ENCODE measurements at regions not wholly inside any gene's neighbourhood (a gene's known extent, or its start where the extent isn't known, plus 50 kb on each side); places are given as distances from the start of the nearest gene placed in this dataset.
A peak's percentile ranks its signal among the peaks of the same experiment; 100 is the strongest.
"Not testable (repeated sequence)": the region's sequence is repeated elsewhere in the genome, so short reads cannot be mapped to it uniquely, and the experiment has no call there.

GRCh38 chr2:196277002-196277401 lies 105.6 kb upstream of the STK17B start:
- DNase-seq (ENCODE audit: low read depth, low spot score), result no peak

DNA sequence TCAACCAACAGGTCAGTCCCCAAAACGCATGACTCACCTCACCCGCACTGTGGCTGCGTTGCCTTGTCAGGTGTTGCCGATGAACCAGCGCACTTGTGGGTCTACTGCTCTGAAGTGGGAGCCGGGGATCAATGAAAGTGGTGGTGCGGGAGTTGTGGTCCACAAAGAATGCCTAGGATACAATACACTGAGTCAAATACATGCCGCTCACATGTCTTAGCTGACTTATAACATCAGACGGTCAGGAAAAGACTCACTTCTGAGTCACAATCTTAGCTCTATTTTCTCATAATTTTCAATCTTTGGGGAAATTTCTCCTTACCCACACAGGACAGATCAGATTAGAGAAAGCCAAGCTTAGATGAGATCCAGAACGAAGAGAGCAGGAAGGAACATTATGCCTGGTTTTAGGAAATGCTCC lies 107.1 kb upstream of the STK17B start:
- peak; percentile 82 for DNase-seq (ENCODE audit: low read depth, low spot score)

GRCh38 chr2:196279541-196279940 lies 108.2 kb upstream of the STK17B start:
- no peak for DNase-seq (ENCODE audit: low read depth, low spot score)

GRCh38 chr2:196284144-196284844 lies 112.9 kb upstream of the STK17B start:
- no peak for DNase-seq (ENCODE audit: low read depth, low spot score)

- no peak for DNase-seq (ENCODE audit: low read depth, low spot score)
Observed at GRCh38 chr2:196284866-196285557, 113.6 kb upstream of the STK17B start.

DNA sequence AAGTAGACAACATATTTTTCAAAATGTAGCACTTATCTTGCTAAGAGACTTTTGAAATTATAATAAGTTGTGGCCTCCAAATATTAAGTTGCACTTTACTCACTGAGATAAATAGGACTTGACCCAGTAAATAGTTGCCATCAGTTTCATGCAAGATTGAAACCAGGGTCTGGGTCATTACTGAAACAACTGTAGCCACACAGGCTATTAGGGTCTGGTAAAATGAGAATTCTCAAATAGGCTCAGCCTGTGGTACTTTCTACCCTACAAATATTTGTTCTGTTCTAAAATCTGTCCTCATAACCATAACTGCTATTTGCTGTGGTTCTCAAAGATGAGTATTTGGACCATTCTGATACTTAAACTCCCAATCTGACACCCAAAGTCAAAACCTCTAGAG lies 115.4 kb upstream of the STK17B start:
- DNase-seq (ENCODE audit: low read depth, low spot score), result no peak

- DNase-seq (ENCODE audit: low read depth, low spot score), result no peak
Observed at GRCh38 chr2:196287523-196287922, 116.1 kb upstream of the STK17B start.

GRCh38 chr2:196288006-196288538 lies 116.7 kb upstream of the STK17B start:
- DNase-seq (ENCODE audit: low read depth, low spot score), result no peak

GRCh38 chr2:196289000-196289399 lies 117.6 kb upstream of the STK17B start:
- no peak for DNase-seq (ENCODE audit: low read depth, low spot score)

GRCh38 chr2:196290136-196290535 lies 118.8 kb upstream of the STK17B start:
- DNase-seq (ENCODE audit: low read depth, low spot score), result no peak

GRCh38 chr2:196290569-196290968 lies 119.2 kb upstream of the STK17B start:
- no peak for DNase-seq (ENCODE audit: low read depth, low spot score)

GRCh38 chr2:196291426-196291825 lies 120.0 kb upstream of the STK17B start:
- no peak for DNase-seq (ENCODE audit: low read depth, low spot score)

- no peak for DNase-seq (ENCODE audit: low read depth, low spot score)
Observed at GRCh38 chr2:196291873-196292800, 120.8 kb upstream of the STK17B start.

DNA sequence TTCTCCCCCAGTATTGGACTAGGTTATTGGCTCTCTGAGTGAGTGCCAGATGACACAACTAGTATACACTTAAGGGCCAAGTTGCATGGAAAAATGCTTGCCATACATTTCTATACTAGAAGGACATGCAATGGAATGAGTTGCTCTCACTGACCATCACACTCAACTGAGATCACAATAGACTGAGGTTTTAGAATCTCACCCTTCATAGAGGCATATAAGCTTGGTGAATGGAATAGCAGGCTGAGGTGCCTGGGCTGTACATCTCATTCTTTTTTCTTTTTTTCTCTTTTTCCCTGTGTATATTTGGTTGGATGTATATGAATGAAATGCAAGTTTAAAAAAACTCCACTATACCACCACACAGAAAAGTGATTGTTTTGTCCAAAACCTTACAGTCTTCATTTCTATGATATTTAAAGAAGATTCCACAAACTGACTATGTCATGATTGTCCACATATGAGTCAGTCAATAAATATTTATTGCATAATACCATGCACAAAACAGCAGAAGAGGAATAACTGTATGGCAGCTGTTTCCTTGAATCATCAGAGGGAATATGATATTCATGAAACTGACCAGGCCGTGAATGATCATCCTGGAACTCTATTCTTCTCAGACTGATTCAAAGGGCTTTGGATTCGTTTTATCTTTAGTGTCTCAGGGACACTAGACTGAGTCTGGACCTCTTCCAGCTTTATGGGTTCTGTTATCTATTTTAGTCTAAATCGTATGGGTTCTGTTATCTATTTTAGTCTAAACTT lies 122.6 kb upstream of the STK17B start:
- DNase-seq (ENCODE audit: low read depth, low spot score), result peak; percentile 60

DNA sequence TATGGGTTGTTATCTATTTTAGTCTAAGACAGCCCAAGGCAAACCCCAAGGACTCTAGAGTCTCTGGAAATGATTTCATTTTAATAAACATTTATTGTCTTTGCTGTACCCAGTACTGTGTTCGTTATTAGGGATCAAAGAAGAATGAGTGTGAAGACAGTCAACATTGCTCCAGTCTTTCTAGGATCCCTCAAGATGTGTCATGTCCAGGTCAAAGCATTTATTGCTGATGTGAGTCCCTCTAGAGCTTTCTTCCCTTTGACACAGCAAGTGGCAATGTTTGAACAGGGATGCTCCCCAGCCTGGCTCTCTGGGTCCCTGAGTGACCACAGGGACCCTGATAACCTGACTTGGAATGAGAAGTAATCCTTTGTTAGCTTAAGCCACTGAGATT lies 123.1 kb upstream of the STK17B start:
- DNase-seq (ENCODE audit: low read depth, low spot score), result no peak

DNA sequence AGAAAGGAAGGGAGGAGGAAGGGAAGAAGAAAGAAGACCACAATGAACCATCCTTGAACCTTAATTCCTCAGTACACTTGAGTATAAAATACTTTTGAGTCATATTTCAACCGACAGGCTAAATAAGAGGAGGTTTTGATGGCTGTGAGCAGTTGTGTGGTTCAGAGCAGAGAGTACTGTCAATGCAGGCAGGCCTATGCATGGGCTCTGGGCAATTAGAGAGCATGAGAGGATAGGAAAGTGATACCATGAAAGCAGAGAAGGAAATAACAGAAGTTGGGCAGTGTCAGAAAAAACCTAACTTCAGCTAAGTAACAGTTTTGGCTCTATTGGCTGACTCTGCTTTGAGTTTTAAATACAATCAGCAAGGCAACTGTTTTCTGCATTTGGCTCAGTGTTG lies 123.6 kb upstream of the STK17B start:
- no peak for DNase-seq (ENCODE audit: low read depth, low spot score)

DNA sequence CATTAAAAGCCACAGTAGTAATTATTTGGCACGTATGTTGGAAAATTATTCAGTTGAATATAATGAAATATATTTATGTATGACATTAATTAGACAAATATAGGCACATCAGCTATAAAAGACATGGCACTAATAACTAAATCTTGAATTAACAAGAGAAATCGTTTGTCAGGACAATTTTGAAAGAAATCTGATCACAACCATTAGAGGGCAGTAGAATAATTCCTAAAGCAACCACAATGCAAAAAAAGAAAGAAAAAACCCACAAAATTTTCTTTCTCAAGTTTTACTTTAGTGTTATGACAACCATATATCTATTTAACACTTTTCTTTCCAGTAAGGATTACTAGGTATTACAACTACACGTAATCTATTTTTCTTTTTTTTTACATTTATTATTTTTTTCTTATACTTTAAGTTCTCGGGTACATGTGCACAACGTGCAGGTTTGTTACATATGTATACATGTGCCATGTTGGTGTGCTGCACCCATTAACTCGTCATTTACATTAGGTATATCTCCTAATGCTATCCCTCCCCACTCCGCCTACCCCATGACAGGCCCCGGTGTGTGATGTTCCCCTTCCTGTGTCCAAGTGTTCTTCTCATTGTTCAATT lies 126.8 kb upstream of the STK17B start:
- not testable (repeated sequence) for DNase-seq (ENCODE audit: low read depth, low spot score)

GRCh38 chr2:196307775-196308305 lies 136.5 kb upstream of the STK17B start:
- no peak for DNase-seq (ENCODE audit: low read depth, low spot score)

GRCh38 chr2:196309691-196310090 lies 138.3 kb upstream of the STK17B start:
- DNase-seq (ENCODE audit: low read depth, low spot score), result no peak

DNA sequence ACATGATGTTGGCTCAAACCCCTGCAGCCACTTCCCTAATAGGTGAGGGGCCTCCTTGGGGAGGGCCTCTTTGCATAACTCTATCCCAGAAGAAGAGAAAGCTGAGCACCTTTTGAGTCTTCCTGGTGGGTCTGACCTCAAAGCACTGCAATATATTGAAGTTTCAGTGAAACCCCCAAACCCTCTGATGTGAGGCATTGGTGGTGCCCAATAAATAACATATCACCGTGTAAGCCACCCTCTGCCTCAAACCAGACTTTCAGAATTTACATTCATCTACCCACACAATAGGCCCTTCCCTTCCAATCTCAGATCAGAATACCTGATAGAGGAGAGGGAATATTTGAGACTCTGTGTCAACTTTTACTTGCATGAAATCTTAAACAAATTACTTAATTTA lies 142.8 kb upstream of the STK17B start:
- no peak for DNase-seq (ENCODE audit: low read depth, low spot score)

Measured in pulmonary artery endothelial cell (primary cell).